B cell (primary cell): ENCODE measurements at regions not wholly inside any gene's neighbourhood (a gene's known extent, or its start where the extent isn't known, plus 50 kb on each side); places are given as distances from the start of the nearest gene placed in this dataset.

Experiments used
- ATAC-seq: fragments of 200-7000 bp; cut with Tn5 transposase; one replicate; pipeline ENCODE4 v1.10.0; 2021; ENCODE audit warnings: low read depth, mild to moderate bottlenecking, moderate number of reproducible peaks, moderate library complexity
- CTCF ChIA-PET: fragments of 350-600 bp; sonication (Branson Sonifier 250); formaldehyde crosslinking; loops from one replicate; lab custom pipeline; 2021; ENCODE audit warnings: antibody characterized with exemption, inconsistent platforms; lab: Charles Lee
- POLR2A ChIA-PET: fragments of 350-600 bp; sonication (Branson Sonifier 250); formaldehyde crosslinking; loops from one replicate; lab custom pipeline; 2021; ENCODE audit warnings: antibody characterized with exemption; lab: Charles Lee
- DNase-seq: peaks from one replicate; pipeline ENCODE4 v3.0.0; 2013
- H2AFZ ChIP-seq: 2 replicates; pipeline ENCODE4 v1.6.1; 2012; ENCODE audit warnings: mild to moderate bottlenecking, low read depth, low read length; ENCODE audit not compliant: insufficient read depth, poor library complexity, severe bottlenecking
- H3K27ac ChIP-seq, 2 donors: 1 replicate in 1 of 2; 2 replicates in 1 of 2; pipeline ENCODE4 v1.5.1; 2012 to 2013; ENCODE audit warnings: low read length in 2 of 2, mild to moderate bottlenecking in 2 of 2, moderate library complexity in 1 of 2
- H3K27me3 ChIP-seq, 4 experiments: fragments of 200-600 bp in 1 of 4; sonication (generic) in 1 of 4; replicated peaks in 1 of 4; 1 replicate in 2 of 4; 2 replicates in 2 of 4; pipeline versions ENCODE4 v1.6.1 to v1.7.0; 2013 to 2016; ENCODE audit warnings: low read length in 3 of 4, mild to moderate bottlenecking in 2 of 4, mixed read lengths in 1 of 4, moderate library complexity in 1 of 4; ENCODE audit not compliant: insufficient read depth in 4 of 4, control insufficient read depth in 3 of 4; ENCODE audit errors: control extremely low read depth in 1 of 4
- H3K36me3 ChIP-seq, 2 experiments: replicated peaks in 1 of 2; 1 replicate in 1 of 2; 2 replicates in 1 of 2; pipeline versions ENCODE4 v1.6.1 to v1.7.1; 2013; ENCODE audit warnings: low read length in 1 of 2; ENCODE audit not compliant: insufficient read depth in 2 of 2, control insufficient read depth in 1 of 2; ENCODE audit errors: control extremely low read depth in 1 of 2, extremely low read depth in 1 of 2
- H3K4me1 ChIP-seq, 2 donors: fragments of 200-600 bp in 1 of 2; sonication (generic) in 1 of 2; 1 replicate in 1 of 2; 2 replicates in 1 of 2; pipeline versions ENCODE4 v1.5.1 to v1.6.1; 2013 to 2017; ENCODE audit warnings: low read length in 2 of 2; ENCODE audit not compliant: control insufficient read depth in 2 of 2, insufficient read depth in 2 of 2
- H3K4me2 ChIP-seq: replicated peaks from 2 replicates; pipeline ENCODE3; 2012; ENCODE audit warnings: mild to moderate bottlenecking, low read depth, low read length; ENCODE audit not compliant: poor library complexity, severe bottlenecking
- H3K4me3 ChIP-seq, 5 experiments: fragments of 200-600 bp in 1 of 5; sonication (generic) in 1 of 5; 1 replicate in 3 of 5; 2 replicates in 2 of 5; pipeline versions ENCODE4 v1.5.1 to v1.7.0; 2011 to 2016; ENCODE audit warnings: low read length in 4 of 5, mild to moderate bottlenecking in 4 of 5, low read depth in 2 of 5, control low read depth in 1 of 5, moderate library complexity in 1 of 5; ENCODE audit not compliant: insufficient read depth in 1 of 5; ENCODE audit errors: control extremely low read depth in 1 of 5, extremely low read depth in 1 of 5
- H3K79me2 ChIP-seq: fragments of 200-600 bp; sonication (generic); one replicate; pipeline ENCODE4 v1.6.0; 2016; ENCODE audit warnings: low read length; ENCODE audit not compliant: control insufficient read depth, insufficient read depth
- H3K9ac ChIP-seq: fragments of 200-600 bp; sonication (generic); 2 replicates; pipeline ENCODE4 v1.6.1; 2017; ENCODE audit warnings: mild to moderate bottlenecking, low read length, moderate library complexity
- H3K9me3 ChIP-seq, 3 donors: one replicate each; pipeline versions ENCODE4 v1.6.1 to v1.7.1; 2013; ENCODE audit warnings: low read length in 2 of 3; ENCODE audit not compliant: control insufficient read depth in 2 of 3, insufficient read depth in 1 of 3; ENCODE audit errors: control extremely low read depth in 1 of 3
- H4K20me1 ChIP-seq: 2 replicates; pipeline ENCODE4 v1.6.0; 2012; ENCODE audit warnings: mild to moderate bottlenecking, low read length; ENCODE audit not compliant: insufficient read depth, control insufficient read depth, poor library complexity, severe bottlenecking
- H3K27ac Mint-ChIP-seq: one replicate; pipeline ENCODE4 v1.8.0; 2021; ENCODE audit warnings: mixed read lengths
- H3K27me3 Mint-ChIP-seq: one replicate; pipeline ENCODE4 v1.8.0; 2021; ENCODE audit warnings: mixed read lengths
- H3K4me1 Mint-ChIP-seq: one replicate; pipeline ENCODE4 v1.8.0; 2021; ENCODE audit warnings: mixed read lengths
- H3K4me3 Mint-ChIP-seq: one replicate; pipeline ENCODE4 v1.8.0; 2021; ENCODE audit warnings: mixed read lengths
- H3K9me3 Mint-ChIP-seq: one replicate; pipeline ENCODE4 v1.8.0; 2022; ENCODE audit warnings: mixed read lengths; ENCODE audit not compliant: insufficient read depth
- CTCF ChIP-seq: fragments of 200-600 bp; IDR thresholded peaks from one replicate; pipeline ENCODE4 v1.8.0; 2022; ENCODE audit warnings: antibody characterized with exemption, mild to moderate bottlenecking
- EZH2 ChIP-seq: IDR thresholded peaks from 2 replicates; pipeline ENCODE4 v1.6.1; 2012; ENCODE audit warnings: borderline replicate concordance, low read depth, mild to moderate bottlenecking, moderate library complexity, low read length; ENCODE audit not compliant: insufficient read depth, poor library complexity, severe bottlenecking
- WGBS: methylation state at CpG from one replicate; pipeline ENCODE4 v1.1.5; 2013; ENCODE audit warnings: missing lambda C conversion rate; ENCODE audit not compliant: insufficient coverage; 5-methylcytosine and 5-hydroxymethylcytosine counted together
- intact Hi-C: fragments of 100-400 bp; cut with micrococcal nuclease; formaldehyde crosslinking; loops from one replicate; pipeline ENCODE4 v1.10.0; 2022

GRCh38 chr2:118183381-118183780 is 95.1 kb downstream of the INSIG2 start:
- Mint-ChIP-seq H3K4me3 (no peak overlapping the region), H3K27ac (no peak overlapping the region), H3K27me3 (peaks cover 7% of the 10 kb centered on the region), H3K4me1 (peaks cover 17% of the 10 kb centered on the region), H3K9me3 (no peaks in the 10 kb centered on the region)
- 100% methylated on average over 4 of the region's 9 CpGs for WGBS
- Histone ChIP-seq H4K20me1 (no peaks in the 10 kb centered on the region), H3K4me3 (no peak overlapping the region), H3K36me3 (no peaks in the 10 kb centered on the region), H3K9me3 (no peaks in the 10 kb centered on the region), H3K27me3 (peaks cover 0 to 9% (median 0%) of the 10 kb centered on the region in 4 experiments), H3K4me2 (no peak overlapping the region), H2AFZ (no peak overlapping the region), H3K79me2 (no peaks in the 10 kb centered on the region), H3K27ac (no peak overlapping the region), H3K9ac (no peak overlapping the region), H3K4me1 (peaks cover 0 to 14% of the 10 kb centered on the region in 2 donors)
- TF ChIP-seq CTCF (no peak), EZH2 (no peak)
- DNase-seq (no peak), ATAC-seq (no peak)
- intact Hi-C loops, result no loop called here
- CTCF ChIA-PET, result interaction anchor here (0.6 kb wide), 1 partner anchor 19 kb away, joined by 4 read pairs; no protein-coding TSS in a partner anchor
- POLR2A ChIA-PET, result no interaction called here

- H3K36me3 ChIP-seq, result no peaks in the 10 kb centered on the region
- intact Hi-C loops, result no loop called here
- Mint-ChIP-seq H3K4me3 (no peak overlapping the region), H3K4me1 (no peaks in the 10 kb centered on the region), H3K9me3 (no peaks in the 10 kb centered on the region), H3K27me3 (peaks cover 33% of the 10 kb centered on the region), H3K27ac (no peak overlapping the region)
- peaks cover 0 to 9% (median 7%) of the 10 kb centered on the region in 4 experiments for H3K27me3 ChIP-seq
- 91% methylated on average over 1 of the region's 1 CpG for WGBS
- H3K9ac ChIP-seq, result no peak overlapping the region
- ATAC-seq (no peak), DNase-seq (no peak)
- H3K9me3 ChIP-seq, result no peaks in the 10 kb centered on the region
- H4K20me1 ChIP-seq, result no peaks in the 10 kb centered on the region
- no peak overlapping the region for H3K4me2 ChIP-seq
- no peak overlapping the region for H2AFZ ChIP-seq
- TF ChIP-seq EZH2 (no peak), CTCF (no peak)
- H3K4me3 ChIP-seq, result no peak overlapping the region
- POLR2A ChIA-PET, result no interaction called here
- CTCF ChIA-PET, result no interaction called here
- no peaks in the 10 kb centered on the region for H3K79me2 ChIP-seq
- no peaks in the 10 kb centered on the region for H3K4me1 ChIP-seq
- H3K27ac ChIP-seq, result no peak overlapping the region
Measured at GRCh38 chr2:118179445-118179844, 91.2 kb downstream of the INSIG2 start.
